NCI-H2107 treated with DMSO at 0.1 percent for 48 hours (cell line): ENCODE measurements at regions not wholly inside any gene's neighbourhood (a gene's known extent, or its start where the extent isn't known, plus 50 kb on each side); places are given as distances from the start of the nearest gene placed in this dataset.

Experiments
- DNase-seq: peaks from one replicate; lab custom pipeline; 2025; ENCODE audit not compliant: unreplicated experiment; lab: John Stamatoyannopoulos, UW

GRCh38 chr6:148186916-148187315, 155.7 kb upstream of the SASH1 start:
- no peak for DNase-seq

GRCh38 chr6:148192310-148192709, 150.3 kb upstream of the SASH1 start:
- DNase-seq, result no peak

GRCh38 chr6:148193063-148193680, 149.5 kb upstream of the SASH1 start:
- DNase-seq, result no peak

- no peak for DNase-seq
These were observed 147.1 kb upstream of the SASH1 start for GRCh38 chr6:148195511-148195910.

GRCh38 chr6:148199584-148199983, 143.1 kb upstream of the SASH1 start:
- DNase-seq, result no peak

GRCh38 chr6:148200293-148200692, 142.3 kb upstream of the SASH1 start:
- no peak for DNase-seq

GRCh38 chr6:148200781-148201180, 141.9 kb upstream of the SASH1 start:
- no peak for DNase-seq

- DNase-seq, result no peak
These were observed 139.2 kb upstream of the SASH1 start for GRCh38 chr6:148203281-148203925.

- peak; percentile 35 for DNase-seq
These were observed 138.7 kb upstream of the SASH1 start for GRCh38 chr6:148203970-148204369.

- no peak for DNase-seq
These were observed 134.3 kb upstream of the SASH1 start for GRCh38 chr6:148208298-148208697.

- no peak for DNase-seq
These were observed 130.8 kb upstream of the SASH1 start for GRCh38 chr6:148211777-148212324.

- DNase-seq, result no peak
These were observed 130.3 kb upstream of the SASH1 start for GRCh38 chr6:148212366-148212765.

GRCh38 chr6:148213366-148213765, 129.3 kb upstream of the SASH1 start:
- no peak for DNase-seq

- no peak for DNase-seq
These were observed 128.0 kb upstream of the SASH1 start for GRCh38 chr6:148214667-148215066.

GRCh38 chr6:148217051-148217450, 125.6 kb upstream of the SASH1 start:
- DNase-seq, result no peak

- no peak for DNase-seq
These were observed 124.7 kb upstream of the SASH1 start for GRCh38 chr6:148217921-148218320.

- DNase-seq, result no peak
These were observed 123.9 kb upstream of the SASH1 start for GRCh38 chr6:148218542-148219258.

- DNase-seq, result no peak
These were observed 121.2 kb upstream of the SASH1 start for GRCh38 chr6:148221196-148221979.

GRCh38 chr6:148222376-148222775, 120.3 kb upstream of the SASH1 start:
- no peak for DNase-seq

- DNase-seq, result no peak
These were observed 119.8 kb upstream of the SASH1 start for GRCh38 chr6:148222846-148223245.

GRCh38 chr6:148223424-148223842, 119.2 kb upstream of the SASH1 start:
- no peak for DNase-seq
